WTC11 (cell line): ENCODE measurements at regions not wholly inside any gene's neighbourhood (a gene's known extent, or its start where the extent isn't known, plus 50 kb on each side); places are given as distances from the start of the nearest gene placed in this dataset.

Experiments
- ATAC-seq: fragments of 200-7000 bp; cut with Tn5 transposase; 2 replicates; pipeline ENCODE4 v1.10.0; 2021; ENCODE audit warnings: mild to moderate bottlenecking, moderate library complexity
- CTCF ChIA-PET: fragments of 300-600 bp; sonication (Branson Sonifier 250); formaldehyde crosslinking; loops from one replicate; lab custom pipeline; 2021; ENCODE audit warnings: antibody characterized with exemption; lab: Charles Lee
- POLR2A ChIA-PET: fragments of 350-600 bp; sonication (Branson Sonifier 250); formaldehyde crosslinking; loops from one replicate; lab custom pipeline; 2021; ENCODE audit warnings: antibody characterized with exemption; lab: Charles Lee
- DNase-seq: peaks from one replicate; pipeline ENCODE4 v3.0.0; 2021; ENCODE audit warnings: low spot score
- H3K27ac Mint-ChIP-seq: 2 replicates; pipeline ENCODE4 v1.8.0; 2021; ENCODE audit warnings: mixed read lengths
- H3K27me3 Mint-ChIP-seq: 2 replicates; pipeline ENCODE4 v1.8.0; 2021; ENCODE audit warnings: low read depth, mild to moderate bottlenecking, moderate library complexity, mixed read lengths
- H3K36me3 Mint-ChIP-seq: 2 replicates; pipeline ENCODE4 v1.8.0; 2021; ENCODE audit warnings: mixed read lengths
- H3K4me1 Mint-ChIP-seq: 2 replicates; pipeline ENCODE4 v1.8.0; 2022; ENCODE audit warnings: mixed read lengths
- H3K4me3 Mint-ChIP-seq: 2 replicates; pipeline ENCODE4 v1.8.0; 2021; ENCODE audit warnings: mild to moderate bottlenecking, moderate library complexity, mixed read lengths
- H3K9me3 Mint-ChIP-seq: 2 replicates; pipeline ENCODE4 v1.8.0; 2021; ENCODE audit warnings: mixed read lengths
- ATF3 ChIP-seq: sonication (generic); formaldehyde crosslinking; conservative IDR thresholded peaks from 2 replicates; pipeline ENCODE4 v1.8.1; 2022; ENCODE audit warnings: mild to moderate bottlenecking, missing genetic modification reagents
- E2F1 ChIP-seq: sonication (generic); formaldehyde crosslinking; IDR thresholded peaks from 2 replicates; pipeline ENCODE4 v1.8.0; 2022; ENCODE audit warnings: mild to moderate bottlenecking, missing genetic modification reagents
- E2F5 ChIP-seq: sonication (generic); formaldehyde crosslinking; IDR thresholded peaks from 2 replicates; pipeline ENCODE4 v1.8.1; 2022; ENCODE audit warnings: mild to moderate bottlenecking, moderate library complexity, missing genetic modification reagents
- EMX1 ChIP-seq: fragments of 250-450 bp; sonication (Bioruptor Pico); IDR thresholded peaks from 2 replicates; pipeline ENCODE4 v1.8.0; 2021; ENCODE audit warnings: mild to moderate bottlenecking
- HMGA2 ChIP-seq: fragments of 250-450 bp; sonication (Bioruptor Pico); IDR thresholded peaks from 2 replicates; pipeline ENCODE4 v1.4.0; 2021; ENCODE audit warnings: mild to moderate bottlenecking, moderate library complexity
- IRF1 ChIP-seq: sonication (generic); formaldehyde crosslinking; IDR thresholded peaks from 2 replicates; pipeline ENCODE4 v1.8.0; 2023; ENCODE audit warnings: missing genetic modification reagents
- MLX ChIP-seq: sonication (generic); formaldehyde crosslinking; IDR thresholded peaks from 2 replicates; pipeline ENCODE4 v1.8.1; 2023; ENCODE audit warnings: mild to moderate bottlenecking, missing genetic modification reagents, moderate library complexity
- MXD4 ChIP-seq: fragments of 250-450 bp; sonication (Bioruptor Pico); IDR thresholded peaks from 2 replicates; pipeline ENCODE4 v1.8.0; 2021; ENCODE audit warnings: mild to moderate bottlenecking, moderate library complexity, borderline replicate concordance
- NFATC4 ChIP-seq: fragments of 250-450 bp; sonication (Bioruptor Pico); IDR thresholded peaks from 2 replicates; pipeline ENCODE4 v1.9.0; 2021; ENCODE audit warnings: mild to moderate bottlenecking
- NFYB ChIP-seq: sonication (generic); formaldehyde crosslinking; conservative IDR thresholded peaks from 2 replicates; pipeline ENCODE4 v1.8.0; 2022; ENCODE audit warnings: low read depth, missing genetic modification reagents
- NR3C1 ChIP-seq: sonication (generic); formaldehyde crosslinking; conservative IDR thresholded peaks from 2 replicates; pipeline ENCODE4 v1.8.1; 2023; ENCODE audit warnings: low read depth, mild to moderate bottlenecking, missing genetic modification reagents
- PRDM15 ChIP-seq: sonication (generic); formaldehyde crosslinking; IDR thresholded peaks from 2 replicates; pipeline ENCODE4 v1.8.0; 2022; ENCODE audit warnings: missing genetic modification reagents
- SOX15 ChIP-seq: fragments of 250-450 bp; sonication (Bioruptor Pico); IDR thresholded peaks from 2 replicates; pipeline ENCODE4 v1.9.0; 2021; ENCODE audit warnings: mild to moderate bottlenecking
- TP53 ChIP-seq: sonication (generic); formaldehyde crosslinking; IDR thresholded peaks from 2 replicates; pipeline ENCODE4 v1.8.1; 2023; ENCODE audit warnings: mild to moderate bottlenecking, missing genetic modification reagents
- USF1 ChIP-seq: sonication (generic); formaldehyde crosslinking; IDR thresholded peaks from 2 replicates; pipeline ENCODE4 v1.8.0; 2022; ENCODE audit warnings: mild to moderate bottlenecking, missing genetic modification reagents
- USF2 ChIP-seq: sonication (generic); formaldehyde crosslinking; IDR thresholded peaks from 2 replicates; pipeline ENCODE4 v1.8.1; 2023; ENCODE audit warnings: mild to moderate bottlenecking, missing genetic modification reagents, moderate library complexity
- ZNF281 ChIP-seq: sonication (generic); formaldehyde crosslinking; IDR thresholded peaks from 2 replicates; pipeline ENCODE4 v1.8.0; 2023; ENCODE audit warnings: mild to moderate bottlenecking, missing genetic modification reagents
- ZNF512 ChIP-seq: sonication (generic); formaldehyde crosslinking; IDR thresholded peaks from 2 replicates; pipeline ENCODE4 v1.8.1; 2022; ENCODE audit warnings: missing genetic modification reagents, borderline replicate concordance
- ZSCAN18 ChIP-seq: fragments of 250-450 bp; sonication (Bioruptor Pico); IDR thresholded peaks from 2 replicates; pipeline ENCODE4 v2.1.2; 2022; ENCODE audit warnings: mild to moderate bottlenecking, moderate library complexity

GRCh38 chrX:15914486-15914885 is 59.9 kb upstream of the AP1S2 start:
- ATAC-seq (no peak), DNase-seq (no peak)
- Mint-ChIP-seq H3K9me3 (peaks cover 16% of the 10 kb centered on the region), H3K27ac (no peak overlapping the region), H3K36me3 (peaks cover 17% of the 10 kb centered on the region), H3K4me3 (no peak overlapping the region), H3K4me1 (peaks cover 17% of the 10 kb centered on the region), H3K27me3 (peaks cover 2% of the 10 kb centered on the region; the same call in 1 of the 2 replicates)
- ChIA-PET POLR2A (no interaction called here), CTCF (no interaction called here)
- no peak for TF ChIP-seq MLX
- no peak for TF ChIP-seq ZNF512
- no peak for TF ChIP-seq ZSCAN18 (CRISPR knock-in tag)
- no peak for TF ChIP-seq EMX1 (CRISPR knock-in tag)
- no peak for TF ChIP-seq USF2
- TF ChIP-seq IRF1 (CRISPR knock-in tag): no peak
- no peak for TF ChIP-seq E2F1 (CRISPR knock-in tag)
- TF ChIP-seq TP53 (CRISPR knock-in tag): no peak
- TF ChIP-seq ATF3 (CRISPR knock-in tag): no peak

- Mint-ChIP-seq H3K4me1 (peaks cover 28% of the 10 kb centered on the region), H3K27ac (no peak overlapping the region), H3K36me3 (peaks cover 9% of the 10 kb centered on the region), H3K27me3 (peaks cover 2% of the 10 kb centered on the region; the same call in 1 of the 2 replicates), H3K9me3 (peaks cover 8% of the 10 kb centered on the region), H3K4me3 (no peak overlapping the region)
- ATAC-seq: no peak
- CTCF ChIA-PET: no interaction called here
- POLR2A ChIA-PET: no interaction called here
- DNase-seq: no peak
- TF ChIP-seq MXD4 (CRISPR knock-in tag) (no peak), HMGA2 (CRISPR knock-in tag) (no peak), ZNF281 (no peak), USF1 (CRISPR knock-in tag) (no peak), NFATC4 (CRISPR knock-in tag) (no peak), E2F5 (no peak), PRDM15 (CRISPR knock-in tag) (no peak), NFYB (CRISPR knock-in tag) (no peak), ATF3 (CRISPR knock-in tag) (no peak), NR3C1 (CRISPR knock-in tag) (no peak), SOX15 (CRISPR knock-in tag) (no peak)
Measured at GRCh38 chrX:15913146-15913545, 58.5 kb upstream of the AP1S2 start.
